OCI-LY7 (cell line): ENCODE measurements at regions not wholly inside any gene's neighbourhood (a gene's known extent, or its start where the extent isn't known, plus 50 kb on each side); places are given as distances from the start of the nearest gene placed in this dataset.

Experiments used
- EZH2phosphoT487 ChIP-seq: fragments of 200-600 bp; sonication (generic); IDR thresholded peaks from 2 replicates; pipeline ENCODE4 v1.6.1; 2018; ENCODE audit warnings: low read depth, borderline replicate concordance, mild to moderate bottlenecking, mixed run types, antibody characterized with exemption, low read length, moderate library complexity, mixed read lengths
- TF ChIP-seq, protein P1 (sequence below): fragments of 200-600 bp; sonication (generic); conservative IDR thresholded peaks from 2 replicates; pipeline ENCODE4 v1.5.1; 2014; ENCODE audit warnings: mild to moderate bottlenecking, antibody characterized with exemption, low read length, moderate library complexity, mixed read lengths

DNA sequence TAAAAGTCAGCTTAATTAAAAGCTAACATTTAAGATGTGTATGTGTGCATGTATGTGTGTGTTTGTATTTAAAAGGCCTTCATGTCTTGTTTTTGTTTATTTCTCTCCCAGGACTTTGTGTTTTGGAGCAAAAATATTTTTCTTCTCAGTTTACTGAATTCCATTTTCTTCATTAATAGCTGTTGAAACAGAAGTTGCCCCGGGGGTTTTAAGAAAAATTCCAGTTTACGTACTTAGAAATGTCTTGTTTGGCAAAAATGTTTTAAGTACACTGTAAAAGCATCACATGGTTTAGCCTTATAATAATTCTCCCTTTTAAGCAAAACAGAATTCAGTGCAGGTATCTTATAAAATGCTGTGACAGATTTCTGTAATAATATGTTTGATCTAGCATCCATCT lies 1233.0 kb upstream of the NRXN1 start:
- TF ChIP-seq, protein P1, sequence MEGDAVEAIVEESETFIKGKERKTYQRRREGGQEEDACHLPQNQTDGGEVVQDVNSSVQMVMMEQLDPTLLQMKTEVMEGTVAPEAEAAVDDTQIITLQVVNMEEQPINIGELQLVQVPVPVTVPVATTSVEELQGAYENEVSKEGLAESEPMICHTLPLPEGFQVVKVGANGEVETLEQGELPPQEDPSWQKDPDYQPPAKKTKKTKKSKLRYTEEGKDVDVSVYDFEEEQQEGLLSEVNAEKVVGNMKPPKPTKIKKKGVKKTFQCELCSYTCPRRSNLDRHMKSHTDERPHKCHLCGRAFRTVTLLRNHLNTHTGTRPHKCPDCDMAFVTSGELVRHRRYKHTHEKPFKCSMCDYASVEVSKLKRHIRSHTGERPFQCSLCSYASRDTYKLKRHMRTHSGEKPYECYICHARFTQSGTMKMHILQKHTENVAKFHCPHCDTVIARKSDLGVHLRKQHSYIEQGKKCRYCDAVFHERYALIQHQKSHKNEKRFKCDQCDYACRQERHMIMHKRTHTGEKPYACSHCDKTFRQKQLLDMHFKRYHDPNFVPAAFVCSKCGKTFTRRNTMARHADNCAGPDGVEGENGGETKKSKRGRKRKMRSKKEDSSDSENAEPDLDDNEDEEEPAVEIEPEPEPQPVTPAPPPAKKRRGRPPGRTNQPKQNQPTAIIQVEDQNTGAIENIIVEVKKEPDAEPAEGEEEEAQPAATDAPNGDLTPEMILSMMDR = no peak
- no peak for TF ChIP-seq EZH2phosphoT487
